Astrocyte (in vitro differentiated cells and primary cell): ENCODE measurements at regions not wholly inside any gene's neighbourhood (a gene's known extent, or its start where the extent isn't known, plus 50 kb on each side); places are given as distances from the start of the nearest gene placed in this dataset.
"Not testable (repeated sequence)": the region's sequence is repeated elsewhere in the genome, so short reads cannot be mapped to it uniquely, and the experiment has no call there.

Experiments used
- DNase-seq: peaks from one replicate; pipeline ENCODE4 v3.0.0-alpha.2; 2010; ENCODE audit warnings: low read depth
- FAIRE-seq: peaks from 2 replicates; lab custom pipeline; 2011; peaks lifted over from hg19 to GRCh38; lab: Jason Lieb, UNC
- H2AFZ ChIP-seq: 2 replicates; pipeline ENCODE4 v1.6.0; 2012; ENCODE audit warnings: low read depth, low read length, inconsistent platforms
- H3K27ac ChIP-seq: 2 replicates; pipeline ENCODE4 v1.5.1; 2011; ENCODE audit warnings: low read depth, low read length, inconsistent platforms
- H3K27me3 ChIP-seq: 2 replicates; pipeline ENCODE4 v1.6.0; 2011; ENCODE audit warnings: low read length, inconsistent platforms; ENCODE audit not compliant: insufficient read depth
- H3K36me3 ChIP-seq: 2 replicates; pipeline ENCODE4 v1.5.1; 2011; ENCODE audit warnings: low read length, inconsistent platforms; ENCODE audit not compliant: insufficient read depth
- H3K4me1 ChIP-seq: 2 replicates; pipeline ENCODE4 v1.5.1; 2011; ENCODE audit warnings: low read length, inconsistent platforms; ENCODE audit not compliant: insufficient read depth
- H3K4me2 ChIP-seq: 2 replicates; pipeline ENCODE4 v1.6.0; 2012; ENCODE audit warnings: low read length, inconsistent platforms
- H3K4me3 ChIP-seq: 2 replicates; pipeline ENCODE4 v1.5.1; 2011; ENCODE audit warnings: low read depth, mild to moderate bottlenecking, low read length, inconsistent platforms; ENCODE audit not compliant: insufficient read depth
- H3K79me2 ChIP-seq: 2 replicates; pipeline ENCODE4 v1.6.0; 2012; ENCODE audit warnings: mild to moderate bottlenecking, low read length, inconsistent platforms; ENCODE audit not compliant: insufficient read depth
- H3K9ac ChIP-seq: 2 replicates; pipeline ENCODE4 v1.6.0; 2012; ENCODE audit warnings: mild to moderate bottlenecking, low read length, inconsistent platforms
- H3K9me3 ChIP-seq: 2 replicates; pipeline ENCODE4 v1.5.1; 2012; ENCODE audit warnings: low read depth, mild to moderate bottlenecking, low read length, inconsistent platforms; ENCODE audit not compliant: insufficient read depth
- H4K20me1 ChIP-seq: 2 replicates; pipeline ENCODE4 v1.6.0; 2012; ENCODE audit warnings: low read length, inconsistent platforms; ENCODE audit not compliant: insufficient read depth
- H3K27ac Mint-ChIP-seq: one replicate; pipeline ENCODE4 v1.8.0; 2021; ENCODE audit warnings: mild to moderate bottlenecking, mixed read lengths; ENCODE audit not compliant: unreplicated experiment
- H3K27me3 Mint-ChIP-seq: one replicate; pipeline ENCODE4 v1.8.0; 2021; ENCODE audit warnings: low read depth, mixed read lengths; ENCODE audit not compliant: unreplicated experiment
- H3K36me3 Mint-ChIP-seq: one replicate; pipeline ENCODE4 v1.8.0; 2021; ENCODE audit warnings: low read depth, mixed read lengths; ENCODE audit not compliant: unreplicated experiment
- H3K4me1 Mint-ChIP-seq: one replicate; pipeline ENCODE4 v1.8.0; 2021; ENCODE audit warnings: low read depth, mixed read lengths; ENCODE audit not compliant: unreplicated experiment
- H3K4me3 Mint-ChIP-seq: one replicate; pipeline ENCODE4 v1.8.0; 2021; ENCODE audit warnings: mild to moderate bottlenecking, moderate library complexity, mixed read lengths; ENCODE audit not compliant: unreplicated experiment
- H3K9me3 Mint-ChIP-seq: one replicate; pipeline ENCODE4 v1.8.0; 2021; ENCODE audit warnings: mild to moderate bottlenecking, mixed read lengths; ENCODE audit not compliant: unreplicated experiment
- EZH2 ChIP-seq: IDR thresholded peaks from 2 replicates; pipeline ENCODE4 v1.6.1; 2012; ENCODE audit warnings: mild to moderate bottlenecking, low read length, inconsistent platforms; ENCODE audit not compliant: insufficient read depth
- TF ChIP-seq, protein P1 (sequence below): IDR thresholded peaks from 2 replicates; pipeline ENCODE4 v1.5.1; 2011; ENCODE audit warnings: low read depth, mild to moderate bottlenecking, inconsistent platforms, low read length, moderate library complexity; ENCODE audit not compliant: insufficient read depth

DNA sequence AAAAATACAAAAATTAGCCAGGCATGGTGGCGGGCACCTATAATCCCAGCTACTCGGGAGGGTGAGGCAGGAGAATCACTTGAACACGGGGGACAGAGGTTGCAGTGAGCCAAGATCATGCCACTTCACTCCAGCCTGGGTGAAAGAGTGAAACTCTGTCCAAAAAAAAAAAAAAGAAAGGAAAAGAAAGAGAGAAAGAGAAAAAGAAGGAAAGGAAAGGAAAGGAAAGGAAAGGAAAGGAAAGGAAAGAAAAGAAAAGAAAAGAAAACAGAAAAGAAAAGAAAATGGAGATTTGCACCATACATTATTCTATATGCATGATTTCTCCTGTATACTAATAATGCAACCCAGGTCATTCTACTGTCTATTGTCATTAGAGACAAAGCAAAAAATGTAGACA is 421.5 kb downstream of the PCDH19 start:
- not testable (repeated sequence) for H3K27ac Mint-ChIP-seq, H3K79me2 ChIP-seq, FAIRE-seq, H3K9me3 Mint-ChIP-seq, H4K20me1 ChIP-seq, H3K9ac ChIP-seq, H3K4me3 ChIP-seq, H3K4me1 Mint-ChIP-seq, H3K27me3 Mint-ChIP-seq, H3K36me3 Mint-ChIP-seq, H3K4me1 ChIP-seq, H3K36me3 ChIP-seq, H3K27ac ChIP-seq, H3K4me2 ChIP-seq, DNase-seq, H3K9me3 ChIP-seq, H3K4me3 Mint-ChIP-seq, H3K27me3 ChIP-seq, H2AFZ ChIP-seq

DNA sequence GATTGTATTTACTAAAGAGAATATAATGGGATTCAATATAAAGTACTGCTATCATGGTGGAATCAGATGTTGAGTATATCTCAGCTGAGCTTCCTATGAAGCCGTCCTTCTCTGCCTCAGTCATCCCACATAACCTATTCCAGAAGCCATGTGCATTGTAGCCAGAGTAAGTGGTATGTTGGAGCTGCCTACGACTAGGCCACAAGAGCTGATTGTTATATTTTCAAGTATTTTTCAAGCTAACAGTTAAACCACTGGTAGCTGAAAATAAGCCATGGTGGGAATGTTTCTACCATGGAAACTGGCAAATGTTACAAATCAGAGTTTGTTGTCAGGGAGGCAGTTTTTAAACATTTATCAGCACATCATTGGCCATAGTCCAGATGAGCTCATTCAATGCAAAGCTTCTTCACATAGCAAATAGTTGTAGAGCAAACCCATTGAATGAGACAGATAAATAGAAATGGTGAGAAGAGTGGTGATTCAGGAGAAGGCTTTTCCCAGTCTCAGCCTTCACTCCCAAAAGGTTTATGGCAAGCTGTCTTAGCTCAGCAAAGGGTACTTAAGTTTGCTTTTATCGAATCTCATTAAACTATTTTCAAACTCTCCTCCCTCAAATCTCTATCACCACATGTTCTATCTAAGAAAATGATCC is 436.4 kb downstream of the PCDH19 start:
- no peak overlapping the region for H3K4me3 Mint-ChIP-seq
- H2AFZ ChIP-seq: no peak overlapping the region
- no peaks in the 10 kb centered on the region for H3K4me1 Mint-ChIP-seq
- no peak overlapping the region for H3K4me2 ChIP-seq
- H3K9ac ChIP-seq: no peak overlapping the region
- no peaks in the 10 kb centered on the region for H3K4me1 ChIP-seq
- H4K20me1 ChIP-seq: no peaks in the 10 kb centered on the region
- no peaks in the 10 kb centered on the region for H3K27me3 ChIP-seq
- TF ChIP-seq, protein P1, sequence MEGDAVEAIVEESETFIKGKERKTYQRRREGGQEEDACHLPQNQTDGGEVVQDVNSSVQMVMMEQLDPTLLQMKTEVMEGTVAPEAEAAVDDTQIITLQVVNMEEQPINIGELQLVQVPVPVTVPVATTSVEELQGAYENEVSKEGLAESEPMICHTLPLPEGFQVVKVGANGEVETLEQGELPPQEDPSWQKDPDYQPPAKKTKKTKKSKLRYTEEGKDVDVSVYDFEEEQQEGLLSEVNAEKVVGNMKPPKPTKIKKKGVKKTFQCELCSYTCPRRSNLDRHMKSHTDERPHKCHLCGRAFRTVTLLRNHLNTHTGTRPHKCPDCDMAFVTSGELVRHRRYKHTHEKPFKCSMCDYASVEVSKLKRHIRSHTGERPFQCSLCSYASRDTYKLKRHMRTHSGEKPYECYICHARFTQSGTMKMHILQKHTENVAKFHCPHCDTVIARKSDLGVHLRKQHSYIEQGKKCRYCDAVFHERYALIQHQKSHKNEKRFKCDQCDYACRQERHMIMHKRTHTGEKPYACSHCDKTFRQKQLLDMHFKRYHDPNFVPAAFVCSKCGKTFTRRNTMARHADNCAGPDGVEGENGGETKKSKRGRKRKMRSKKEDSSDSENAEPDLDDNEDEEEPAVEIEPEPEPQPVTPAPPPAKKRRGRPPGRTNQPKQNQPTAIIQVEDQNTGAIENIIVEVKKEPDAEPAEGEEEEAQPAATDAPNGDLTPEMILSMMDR: no peak
- TF ChIP-seq EZH2: no peak
- no peaks in the 10 kb centered on the region for H3K9me3 ChIP-seq
- H3K9me3 Mint-ChIP-seq: no peaks in the 10 kb centered on the region
- no peak overlapping the region for H3K27ac Mint-ChIP-seq
- H3K36me3 ChIP-seq: no peaks in the 10 kb centered on the region
- FAIRE-seq (no peak), DNase-seq (no peak)
- no peaks in the 10 kb centered on the region for H3K36me3 Mint-ChIP-seq
- no peak overlapping the region for H3K4me3 ChIP-seq
- H3K27ac ChIP-seq: no peak overlapping the region
- no peaks in the 10 kb centered on the region for H3K27me3 Mint-ChIP-seq
- no peaks in the 10 kb centered on the region for H3K79me2 ChIP-seq

DNA sequence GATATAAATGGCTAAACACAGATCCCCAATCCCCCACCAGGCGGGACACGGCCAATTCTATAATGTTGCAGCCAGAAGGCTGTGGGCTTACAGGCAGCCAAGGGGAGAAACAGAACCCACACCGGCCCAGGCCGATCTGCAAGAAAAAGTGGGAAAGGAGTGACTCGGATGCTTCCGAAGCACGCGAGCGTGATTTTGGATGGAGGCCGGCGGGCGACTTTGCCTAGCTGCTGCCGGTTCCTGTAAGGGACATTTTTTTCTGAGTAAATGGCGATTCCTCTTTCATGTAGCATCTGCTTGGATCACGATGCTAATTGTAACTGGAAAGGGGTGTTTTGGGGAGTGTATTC is 470.2 kb downstream of the PCDH19 start:
- Histone ChIP-seq H3K9me3 (no peaks in the 10 kb centered on the region), H3K4me2 (no peak overlapping the region), H3K27me3 (no peaks in the 10 kb centered on the region), H3K9ac (no peak overlapping the region), H4K20me1 (no peaks in the 10 kb centered on the region), H3K36me3 (no peaks in the 10 kb centered on the region), H3K4me3 (no peak overlapping the region), H3K27ac (no peak overlapping the region), H3K4me1 (no peaks in the 10 kb centered on the region), H3K79me2 (no peaks in the 10 kb centered on the region), H2AFZ (no peak overlapping the region)
- no peak overlapping the region for H3K27ac Mint-ChIP-seq
- no peak for TF ChIP-seq EZH2
- TF ChIP-seq, protein P1: no peak
- no peaks in the 10 kb centered on the region for H3K9me3 Mint-ChIP-seq
- DNase-seq (no peak), FAIRE-seq (no peak)
- H3K36me3 Mint-ChIP-seq: no peaks in the 10 kb centered on the region
- H3K27me3 Mint-ChIP-seq: no peaks in the 10 kb centered on the region
- no peak overlapping the region for H3K4me3 Mint-ChIP-seq
- no peaks in the 10 kb centered on the region for H3K4me1 Mint-ChIP-seq

DNA sequence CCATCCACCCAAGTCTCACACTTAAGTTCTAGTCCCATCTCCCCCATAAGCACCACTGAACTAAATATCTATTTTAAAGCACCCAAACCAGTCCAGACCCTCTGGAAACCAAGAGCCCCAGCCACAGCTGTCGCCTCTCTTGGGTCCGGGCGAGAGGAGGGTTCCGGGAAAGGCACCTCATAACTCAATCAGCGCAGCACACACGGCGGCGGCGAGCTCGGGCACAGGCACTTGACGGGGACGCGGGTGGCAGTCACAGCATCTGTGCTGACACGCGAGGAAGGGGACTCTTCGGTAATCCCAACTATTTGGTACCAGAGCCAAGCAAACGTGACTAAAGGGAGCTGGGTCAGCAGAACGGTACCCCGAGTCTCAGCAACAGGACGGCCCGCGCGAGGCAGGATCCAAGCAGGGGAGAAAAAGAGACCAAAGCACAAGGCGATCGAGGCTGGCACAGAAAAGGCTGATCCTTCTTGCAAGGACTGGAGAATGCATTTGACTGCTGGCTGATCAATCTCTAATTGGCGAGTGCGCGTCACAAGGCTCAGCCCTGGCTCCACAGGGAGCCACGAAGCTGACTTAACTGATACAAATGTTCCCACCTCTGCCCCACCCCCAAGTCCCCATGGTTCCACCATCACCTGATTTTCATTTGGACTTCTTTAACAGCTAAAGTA is 470.7 kb downstream of the PCDH19 start:
- H3K4me2 ChIP-seq, FAIRE-seq, DNase-seq, H3K4me3 Mint-ChIP-seq, H3K4me1 ChIP-seq, H3K27ac ChIP-seq, H3K27ac Mint-ChIP-seq, H4K20me1 ChIP-seq, H3K27me3 Mint-ChIP-seq, H3K36me3 Mint-ChIP-seq, H3K4me3 ChIP-seq, H3K9ac ChIP-seq, H3K36me3 ChIP-seq, H3K79me2 ChIP-seq, H3K27me3 ChIP-seq, H3K9me3 Mint-ChIP-seq, H3K4me1 Mint-ChIP-seq, H2AFZ ChIP-seq, H3K9me3 ChIP-seq: not testable (repeated sequence)
